Calu3 (cell line): ENCODE measurements at regions not wholly inside any gene's neighbourhood (a gene's known extent, or its start where the extent isn't known, plus 50 kb on each side); places are given as distances from the start of the nearest gene placed in this dataset.

Source experiments
- BruUV-seq: library from RNA; stranded (reverse); fragments of 400-500 nt; replicated peaks from 2 replicates; lab custom pipeline; 2021; lab: Mats Ljungman, UMichigan
- CTCF ChIA-PET: fragments of 300-600 bp; sonication (Branson Sonifier 250); formaldehyde crosslinking; loops from one replicate; lab custom pipeline; 2022; ENCODE audit warnings: antibody characterized with exemption; lab: Charles Lee
- DNase-seq: peaks from one replicate; pipeline ENCODE4 v3.0.0; 2022
- H3K27ac Mint-ChIP-seq: one replicate; pipeline ENCODE4 v1.8.0; 2022; ENCODE audit warnings: mixed read lengths; ENCODE audit not compliant: unreplicated experiment
- H3K27me3 Mint-ChIP-seq: one replicate; pipeline ENCODE4 v1.8.0; 2022; ENCODE audit warnings: mixed read lengths; ENCODE audit not compliant: unreplicated experiment
- H3K36me3 Mint-ChIP-seq: one replicate; pipeline ENCODE4 v1.8.0; 2022; ENCODE audit warnings: mild to moderate bottlenecking, moderate library complexity, mixed read lengths; ENCODE audit not compliant: insufficient read depth, unreplicated experiment
- H3K4me1 Mint-ChIP-seq: one replicate; pipeline ENCODE4 v1.8.0; 2022; ENCODE audit warnings: mild to moderate bottlenecking, low read depth, mixed read lengths; ENCODE audit not compliant: unreplicated experiment
- H3K4me3 Mint-ChIP-seq: one replicate; pipeline ENCODE4 v1.8.0; 2022; ENCODE audit warnings: mild to moderate bottlenecking, low read depth, moderate library complexity, mixed read lengths; ENCODE audit not compliant: unreplicated experiment
- H3K9me3 Mint-ChIP-seq: one replicate; pipeline ENCODE4 v1.8.0; 2022; ENCODE audit warnings: low read depth, mixed read lengths; ENCODE audit not compliant: unreplicated experiment
- intact Hi-C: fragments of 100-400 bp; cut with micrococcal nuclease; formaldehyde crosslinking; loops from one replicate; pipeline ENCODE4 v1.10.0; 2022; ENCODE audit not compliant: unreplicated experiment
- TF ChIP-seq, protein P1 (sequence below): fragments of 200-600 bp; IDR thresholded peaks from one replicate; pipeline ENCODE4 v1.8.0; 2022; ENCODE audit warnings: antibody characterized with exemption; ENCODE audit not compliant: unreplicated experiment

DNA sequence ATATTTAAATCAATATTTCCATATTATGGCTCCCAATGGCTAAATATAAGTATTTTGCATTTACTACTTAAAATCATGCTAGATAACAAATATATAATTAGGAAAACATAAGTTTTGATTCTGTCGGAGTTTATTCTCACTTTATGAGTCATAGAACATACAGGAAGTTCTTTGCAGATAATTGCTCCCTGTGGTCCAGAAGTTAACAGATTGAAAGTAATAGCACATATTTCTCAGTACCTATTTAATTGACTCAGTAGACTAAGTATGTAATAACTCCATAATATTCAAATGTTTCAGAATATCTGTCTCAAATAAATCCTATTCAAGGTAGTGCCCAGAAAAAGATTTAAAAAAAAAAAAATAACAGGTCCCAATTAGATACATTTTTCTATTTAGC lies 806.0 kb upstream of the ATXN7L3B start:
- no TSS peak for BruUV-seq
- no peaks in the 10 kb centered on the region for H3K36me3 Mint-ChIP-seq
- TF ChIP-seq, protein P1, sequence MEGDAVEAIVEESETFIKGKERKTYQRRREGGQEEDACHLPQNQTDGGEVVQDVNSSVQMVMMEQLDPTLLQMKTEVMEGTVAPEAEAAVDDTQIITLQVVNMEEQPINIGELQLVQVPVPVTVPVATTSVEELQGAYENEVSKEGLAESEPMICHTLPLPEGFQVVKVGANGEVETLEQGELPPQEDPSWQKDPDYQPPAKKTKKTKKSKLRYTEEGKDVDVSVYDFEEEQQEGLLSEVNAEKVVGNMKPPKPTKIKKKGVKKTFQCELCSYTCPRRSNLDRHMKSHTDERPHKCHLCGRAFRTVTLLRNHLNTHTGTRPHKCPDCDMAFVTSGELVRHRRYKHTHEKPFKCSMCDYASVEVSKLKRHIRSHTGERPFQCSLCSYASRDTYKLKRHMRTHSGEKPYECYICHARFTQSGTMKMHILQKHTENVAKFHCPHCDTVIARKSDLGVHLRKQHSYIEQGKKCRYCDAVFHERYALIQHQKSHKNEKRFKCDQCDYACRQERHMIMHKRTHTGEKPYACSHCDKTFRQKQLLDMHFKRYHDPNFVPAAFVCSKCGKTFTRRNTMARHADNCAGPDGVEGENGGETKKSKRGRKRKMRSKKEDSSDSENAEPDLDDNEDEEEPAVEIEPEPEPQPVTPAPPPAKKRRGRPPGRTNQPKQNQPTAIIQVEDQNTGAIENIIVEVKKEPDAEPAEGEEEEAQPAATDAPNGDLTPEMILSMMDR: no peak
- no peak overlapping the region for H3K4me3 Mint-ChIP-seq
- no peak for DNase-seq
- H3K27ac Mint-ChIP-seq: no peak overlapping the region
- H3K4me1 Mint-ChIP-seq: no peaks in the 10 kb centered on the region
- no peaks in the 10 kb centered on the region for H3K9me3 Mint-ChIP-seq
- CTCF ChIA-PET: interaction anchor here (0.7 to 1.0 kb wide), 2 partner anchors 19 to 1445 kb away, joined by 3 to 4 read pairs; no protein-coding TSS in a partner anchor
- intact Hi-C loops: no loop called here
- no peaks in the 10 kb centered on the region for H3K27me3 Mint-ChIP-seq

DNA sequence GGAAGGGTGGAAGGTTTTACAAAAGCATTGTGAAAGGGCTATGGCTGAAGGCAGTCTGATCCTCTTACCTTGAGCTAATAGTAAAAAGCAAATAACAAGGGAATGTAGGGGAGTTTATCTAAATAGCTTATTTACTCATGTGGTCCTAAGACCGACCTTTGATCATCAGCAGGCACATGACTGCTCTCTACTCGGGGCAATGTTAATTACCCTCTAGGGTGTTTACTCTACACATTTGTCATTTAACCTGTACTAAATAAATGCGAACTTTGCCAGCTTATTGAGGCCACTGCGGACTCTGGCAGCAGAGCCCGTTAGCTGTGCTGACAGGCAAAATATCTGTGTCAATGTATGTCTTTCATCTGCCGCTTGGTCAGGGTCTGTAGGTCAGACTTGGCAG lies 768.3 kb upstream of the ATXN7L3B start:
- intact Hi-C loops: no loop called here
- CTCF ChIA-PET: interaction anchor here (0.6 kb wide), 1 partner anchor 617 kb away, joined by 5 read pairs; no protein-coding TSS in a partner anchor
- Mint-ChIP-seq H3K27ac (no peak overlapping the region), H3K36me3 (no peaks in the 10 kb centered on the region), H3K9me3 (peaks cover 2% of the 10 kb centered on the region), H3K4me1 (no peaks in the 10 kb centered on the region), H3K4me3 (no peak overlapping the region), H3K27me3 (no peaks in the 10 kb centered on the region)
- TF ChIP-seq, protein P1: no peak
- no TSS peak for BruUV-seq
- DNase-seq: no peak

GRCh38 chr12:73798523-73798922 lies 739.1 kb upstream of the ATXN7L3B start:
- CTCF ChIA-PET: no interaction called here
- H3K36me3 Mint-ChIP-seq: no peaks in the 10 kb centered on the region
- BruUV-seq: no TSS peak

DNA sequence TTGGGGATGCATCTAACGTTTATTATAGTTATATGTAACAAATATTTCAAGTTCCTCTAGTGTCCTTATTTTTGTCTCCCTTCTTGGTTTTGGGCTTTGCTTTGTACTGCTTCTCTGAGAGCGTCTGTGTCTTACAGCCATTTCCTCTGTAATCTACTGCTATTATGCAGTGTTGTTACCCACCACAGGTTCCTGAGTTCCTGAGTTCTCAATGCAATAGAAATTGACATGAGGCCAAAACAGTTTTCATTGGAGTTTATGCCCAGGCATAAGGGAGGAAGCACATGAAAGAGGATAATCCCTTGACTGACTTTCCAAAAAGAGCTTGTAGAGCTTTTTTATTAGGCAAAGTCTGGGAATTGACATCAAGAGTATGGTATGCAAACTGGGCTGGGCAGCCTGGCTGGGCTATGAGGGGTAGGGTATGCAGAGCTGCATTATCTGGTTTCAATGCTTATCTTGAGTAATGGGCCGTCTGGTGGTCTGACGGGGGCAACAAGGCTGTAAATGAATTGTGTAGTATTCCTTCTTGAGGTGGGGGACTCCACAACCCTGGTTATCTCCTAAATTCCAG lies 722.5 kb upstream of the ATXN7L3B start:
- TF ChIP-seq, protein P1: no peak
- H3K9me3 Mint-ChIP-seq: no peaks in the 10 kb centered on the region
- H3K4me3 Mint-ChIP-seq: no peak overlapping the region
- DNase-seq: no peak
- intact Hi-C loops: no loop called here
- no peaks in the 10 kb centered on the region for H3K36me3 Mint-ChIP-seq
- no TSS peak for BruUV-seq
- CTCF ChIA-PET: no interaction called here
- no peak overlapping the region for H3K27ac Mint-ChIP-seq
- H3K4me1 Mint-ChIP-seq: no peaks in the 10 kb centered on the region
- H3K27me3 Mint-ChIP-seq: no peaks in the 10 kb centered on the region

More at GRCh38 chr12:73798523-73798922, 739.1 kb upstream of the ATXN7L3B start:
- H3K9me3 Mint-ChIP-seq: peaks cover 7% of the 10 kb centered on the region
- no peak overlapping the region for H3K4me3 Mint-ChIP-seq
- H3K4me1 Mint-ChIP-seq: no peaks in the 10 kb centered on the region
- H3K27me3 Mint-ChIP-seq: no peaks in the 10 kb centered on the region
- intact Hi-C loops: no loop called here
- DNase-seq: no peak
- TF ChIP-seq, protein P1: no peak
- peak overlapping the region; percentile 45 for H3K27ac Mint-ChIP-seq
